ENCODE measurements at regions not wholly inside any gene's neighbourhood (a gene's known extent, or its start where the extent isn't known, plus 50 kb on each side); places are given as distances from the start of the nearest gene placed in this dataset.
"Not testable (repeated sequence)": the region's sequence is repeated elsewhere in the genome, so short reads cannot be mapped to it uniquely, and the experiment has no call there.

- peaks cover 2% of the 10 kb centered on the region for H3K9me3 ChIP-seq (ENCODE audit: insufficient read depth, low read depth, low read length)
- no peaks in the 10 kb centered on the region for H3K79me1 ChIP-seq (ENCODE audit: low read length)
- no peak overlapping the region for H3K4me2 ChIP-seq (ENCODE audit: low read length)
- H3K4me3 ChIP-seq (ENCODE audit: low read depth, low read length), result no peak overlapping the region
- H3K18ac ChIP-seq (ENCODE audit: low read length), result no peak overlapping the region
- H3K27ac ChIP-seq (ENCODE audit: low read depth, low read length), result no peak overlapping the region
- no peak overlapping the region for H2AK5ac ChIP-seq (ENCODE audit: low read length)
- no peak overlapping the region for H3K9ac ChIP-seq (ENCODE audit: low read length)
- H3K79me2 ChIP-seq (ENCODE audit: control insufficient read depth, insufficient read depth, low read length, poor library complexity), result no peaks in the 10 kb centered on the region
- no peak overlapping the region for H2BK12ac ChIP-seq (ENCODE audit: low read length)
- no peak overlapping the region for H3K14ac ChIP-seq (ENCODE audit: low read length)
- DNase-seq, result no peak
- no peak overlapping the region for H3K4ac ChIP-seq (ENCODE audit: low read depth, low read length)
- H3K23ac ChIP-seq (ENCODE audit: low read length), result no peak overlapping the region
- no peak overlapping the region for H2BK5ac ChIP-seq (ENCODE audit: low read depth, low read length, poor library complexity)
- no CpG with 5 or more reads among the region's 2 CpGs for WGBS (ENCODE audit: extremely low coverage, insufficient coverage, insufficient read length)
- no peak overlapping the region for H2BK120ac ChIP-seq (ENCODE audit: insufficient read depth, low read length, poor library complexity)
- H2AFZ ChIP-seq (ENCODE audit: insufficient read depth, low read length, poor library complexity), result no peak overlapping the region
- no peak overlapping the region for H4K12ac ChIP-seq (ENCODE audit: low read depth, low read length)
- H3K27me3 ChIP-seq (ENCODE audit: insufficient read depth, low read length), result no peaks in the 10 kb centered on the region
- no peak overlapping the region for H4K91ac ChIP-seq (ENCODE audit: low read depth, low read length)
- no peaks in the 10 kb centered on the region for H3K4me1 ChIP-seq (ENCODE audit: control insufficient read depth in 1 of 2, insufficient read depth in 2 of 2, low read length in 2 of 2)
- no peaks in the 10 kb centered on the region for H3K36me3 ChIP-seq (ENCODE audit: control insufficient read depth in 1 of 2, insufficient read depth in 2 of 2, low read length in 2 of 2)
- no peak overlapping the region for H4K8ac ChIP-seq (ENCODE audit: low read depth, low read length)
Observed at GRCh38 chr9:104319198-104319597, 184.9 kb upstream of the OR13F1 start.

- no peak overlapping the region for H3K14ac ChIP-seq (ENCODE audit: low read length)
- no peak overlapping the region for H2BK12ac ChIP-seq (ENCODE audit: low read length)
- H3K4me2 ChIP-seq (ENCODE audit: low read length), result no peak overlapping the region
- no peak overlapping the region for H2BK5ac ChIP-seq (ENCODE audit: low read depth, low read length, poor library complexity)
- H3K4me3 ChIP-seq (ENCODE audit: low read depth, low read length), result no peak overlapping the region
- no peak overlapping the region for H4K91ac ChIP-seq (ENCODE audit: low read depth, low read length)
- DNase-seq, result no peak
- no peaks in the 10 kb centered on the region for H3K79me1 ChIP-seq (ENCODE audit: low read length)
- H3K9me3 ChIP-seq (ENCODE audit: insufficient read depth, low read depth, low read length), result peaks cover 2% of the 10 kb centered on the region
- H2BK120ac ChIP-seq (ENCODE audit: insufficient read depth, low read length, poor library complexity), result no peak overlapping the region
- H2AFZ ChIP-seq (ENCODE audit: insufficient read depth, low read length, poor library complexity), result no peak overlapping the region
- no peaks in the 10 kb centered on the region for H3K79me2 ChIP-seq (ENCODE audit: control insufficient read depth, insufficient read depth, low read length, poor library complexity)
- H3K36me3 ChIP-seq (ENCODE audit: control insufficient read depth in 1 of 2, insufficient read depth in 2 of 2, low read length in 2 of 2), result no peaks in the 10 kb centered on the region
- no peak overlapping the region for H4K12ac ChIP-seq (ENCODE audit: low read depth, low read length)
- no peak overlapping the region for H4K8ac ChIP-seq (ENCODE audit: low read depth, low read length)
- no peak overlapping the region for H3K4ac ChIP-seq (ENCODE audit: low read depth, low read length)
- H3K27ac ChIP-seq (ENCODE audit: low read depth, low read length), result no peak overlapping the region
- H3K9ac ChIP-seq (ENCODE audit: low read length), result no peak overlapping the region
- no peak overlapping the region for H2AK5ac ChIP-seq (ENCODE audit: low read length)
- no peaks in the 10 kb centered on the region for H3K27me3 ChIP-seq (ENCODE audit: insufficient read depth, low read length)
- no CpG with 5 or more reads among the region's 3 CpGs for WGBS (ENCODE audit: extremely low coverage, insufficient coverage, insufficient read length)
- no peak overlapping the region for H3K23ac ChIP-seq (ENCODE audit: low read length)
- H3K18ac ChIP-seq (ENCODE audit: low read length), result no peak overlapping the region
- H3K4me1 ChIP-seq (ENCODE audit: control insufficient read depth in 1 of 2, insufficient read depth in 2 of 2, low read length in 2 of 2), result no peaks in the 10 kb centered on the region
Observed at GRCh38 chr9:104319685-104320084, 184.4 kb upstream of the OR13F1 start.

GRCh38 chr9:104322596-104322995 is 181.5 kb upstream of the OR13F1 start:
- H4K8ac ChIP-seq (ENCODE audit: low read depth, low read length), result no peak overlapping the region
- H3K79me1 ChIP-seq (ENCODE audit: low read length), result no peaks in the 10 kb centered on the region
- H4K91ac ChIP-seq (ENCODE audit: low read depth, low read length), result no peak overlapping the region
- H3K36me3 ChIP-seq (ENCODE audit: control insufficient read depth in 1 of 2, insufficient read depth in 2 of 2, low read length in 2 of 2), result no peaks in the 10 kb centered on the region
- no peak overlapping the region for H2BK120ac ChIP-seq (ENCODE audit: insufficient read depth, low read length, poor library complexity)
- no CpG with 5 or more reads among the region's 3 CpGs for WGBS (ENCODE audit: extremely low coverage, insufficient coverage, insufficient read length)
- H3K27ac ChIP-seq (ENCODE audit: low read depth, low read length), result no peak overlapping the region
- no peaks in the 10 kb centered on the region for H3K27me3 ChIP-seq (ENCODE audit: insufficient read depth, low read length)
- DNase-seq, result no peak
- H4K12ac ChIP-seq (ENCODE audit: low read depth, low read length), result no peak overlapping the region
- no peak overlapping the region for H2AK5ac ChIP-seq (ENCODE audit: low read length)
- H3K9me3 ChIP-seq (ENCODE audit: insufficient read depth, low read depth, low read length), result no peaks in the 10 kb centered on the region
- H3K9ac ChIP-seq (ENCODE audit: low read length), result no peak overlapping the region
- no peaks in the 10 kb centered on the region for H3K4me1 ChIP-seq (ENCODE audit: control insufficient read depth in 1 of 2, insufficient read depth in 2 of 2, low read length in 2 of 2)
- no peak overlapping the region for H2BK5ac ChIP-seq (ENCODE audit: low read depth, low read length, poor library complexity)
- no peak overlapping the region for H2BK12ac ChIP-seq (ENCODE audit: low read length)
- no peak overlapping the region for H2AFZ ChIP-seq (ENCODE audit: insufficient read depth, low read length, poor library complexity)
- no peak overlapping the region for H3K4me2 ChIP-seq (ENCODE audit: low read length)
- no peak overlapping the region for H3K14ac ChIP-seq (ENCODE audit: low read length)
- no peak overlapping the region for H3K4ac ChIP-seq (ENCODE audit: low read depth, low read length)
- no peaks in the 10 kb centered on the region for H3K79me2 ChIP-seq (ENCODE audit: control insufficient read depth, insufficient read depth, low read length, poor library complexity)
- no peak overlapping the region for H3K23ac ChIP-seq (ENCODE audit: low read length)
- no peak overlapping the region for H3K4me3 ChIP-seq (ENCODE audit: low read depth, low read length)
- no peak overlapping the region for H3K18ac ChIP-seq (ENCODE audit: low read length)

- not testable (repeated sequence) for H3K4me3 ChIP-seq (ENCODE audit: low read depth, low read length); H4K91ac ChIP-seq (ENCODE audit: low read depth, low read length); H3K36me3 ChIP-seq (ENCODE audit: control insufficient read depth in 1 of 2, insufficient read depth in 2 of 2, low read length in 2 of 2); H3K79me1 ChIP-seq (ENCODE audit: low read length); H3K9me3 ChIP-seq (ENCODE audit: insufficient read depth, low read depth, low read length); H4K8ac ChIP-seq (ENCODE audit: low read depth, low read length); H2BK120ac ChIP-seq (ENCODE audit: insufficient read depth, low read length, poor library complexity); H2AFZ ChIP-seq (ENCODE audit: insufficient read depth, low read length, poor library complexity); DNase-seq; H2BK5ac ChIP-seq (ENCODE audit: low read depth, low read length, poor library complexity); H3K4ac ChIP-seq (ENCODE audit: low read depth, low read length); H3K14ac ChIP-seq (ENCODE audit: low read length); H3K27me3 ChIP-seq (ENCODE audit: insufficient read depth, low read length); H3K23ac ChIP-seq (ENCODE audit: low read length); H3K79me2 ChIP-seq (ENCODE audit: control insufficient read depth, insufficient read depth, low read length, poor library complexity); H3K4me1 ChIP-seq (ENCODE audit: control insufficient read depth in 1 of 2, insufficient read depth in 2 of 2, low read length in 2 of 2); H4K12ac ChIP-seq (ENCODE audit: low read depth, low read length); H2BK12ac ChIP-seq (ENCODE audit: low read length); H3K27ac ChIP-seq (ENCODE audit: low read depth, low read length); H2AK5ac ChIP-seq (ENCODE audit: low read length); H3K18ac ChIP-seq (ENCODE audit: low read length); H3K4me2 ChIP-seq (ENCODE audit: low read length); H3K9ac ChIP-seq (ENCODE audit: low read length)
- no CpG with 5 or more reads among the region's 2 CpGs for WGBS (ENCODE audit: extremely low coverage, insufficient coverage, insufficient read length)
Observed at GRCh38 chr9:104323967-104324694, 179.9 kb upstream of the OR13F1 start.

All from trophoblast cell (in vitro differentiated cells and primary cell).